H1 (cell line): ENCODE measurements at regions not wholly inside any gene's neighbourhood (a gene's known extent, or its start where the extent isn't known, plus 50 kb on each side); places are given as distances from the start of the nearest gene placed in this dataset.

Experiments used
- BACH1 ChIP-seq: IDR thresholded peaks from 2 replicates; pipeline ENCODE4 v1.6.1; 2012; ENCODE audit warnings: low read length, improper control_type of control experiment
- CTBP2 ChIP-seq: IDR thresholded peaks from 2 replicates; pipeline ENCODE4 v1.7.0; 2011; ENCODE audit warnings: borderline replicate concordance, mild to moderate bottlenecking, moderate library complexity, mixed read lengths, low read length; ENCODE audit not compliant: insufficient read depth, insufficient read length
- EP300 ChIP-seq, 2 experiments: IDR thresholded peaks; 1 replicate in 1 of 2; 2 replicates in 1 of 2; pipeline ENCODE4 v1.6.1; 2011 to 2012; ENCODE audit warnings: low read depth in 2 of 2, low read length in 2 of 2, mild to moderate bottlenecking in 2 of 2, borderline replicate concordance in 1 of 2, inconsistent platforms in 1 of 2, moderate library complexity in 1 of 2
- GABPA ChIP-seq: IDR thresholded peaks from 2 replicates; pipeline ENCODE4 v1.6.1; 2011; ENCODE audit warnings: mild to moderate bottlenecking, low read length, moderate library complexity, borderline replicate concordance; ENCODE audit not compliant: insufficient read depth
- SIN3A ChIP-seq, 2 experiments: IDR thresholded peaks in 1 of 2; conservative IDR thresholded peaks in 1 of 2; 2 replicates each; pipeline ENCODE4 v1.6.1; 2011 to 2012; ENCODE audit warnings: low read length in 2 of 2, improper control_type of control experiment in 1 of 2, low read depth in 1 of 2, mild to moderate bottlenecking in 1 of 2

GRCh38 chr2:217216982-217217381, 357.1 kb upstream of the TNP1 start (continued):
- TF ChIP-seq EP300 (IDR thresholded peaks at IDR 0.05; ENCODE audit: borderline replicate concordance in 1 of 2, low read depth in 2 of 2, low read length in 2 of 2) (no peak), CTBP2 (no peak), GABPA (no peak), BACH1 (no peak), SIN3A (conservative IDR thresholded peaks at IDR 0.05 in 1 of 2, IDR thresholded peaks at IDR 0.05 in 1 of 2; ENCODE audit: low read depth in 1 of 2, low read length in 2 of 2) (no peak)
